ENCODE measurements at regions not wholly inside any gene's neighbourhood (a gene's known extent, or its start where the extent isn't known, plus 50 kb on each side); places are given as distances from the start of the nearest gene placed in this dataset.

- TF ChIP-seq, protein P1, sequence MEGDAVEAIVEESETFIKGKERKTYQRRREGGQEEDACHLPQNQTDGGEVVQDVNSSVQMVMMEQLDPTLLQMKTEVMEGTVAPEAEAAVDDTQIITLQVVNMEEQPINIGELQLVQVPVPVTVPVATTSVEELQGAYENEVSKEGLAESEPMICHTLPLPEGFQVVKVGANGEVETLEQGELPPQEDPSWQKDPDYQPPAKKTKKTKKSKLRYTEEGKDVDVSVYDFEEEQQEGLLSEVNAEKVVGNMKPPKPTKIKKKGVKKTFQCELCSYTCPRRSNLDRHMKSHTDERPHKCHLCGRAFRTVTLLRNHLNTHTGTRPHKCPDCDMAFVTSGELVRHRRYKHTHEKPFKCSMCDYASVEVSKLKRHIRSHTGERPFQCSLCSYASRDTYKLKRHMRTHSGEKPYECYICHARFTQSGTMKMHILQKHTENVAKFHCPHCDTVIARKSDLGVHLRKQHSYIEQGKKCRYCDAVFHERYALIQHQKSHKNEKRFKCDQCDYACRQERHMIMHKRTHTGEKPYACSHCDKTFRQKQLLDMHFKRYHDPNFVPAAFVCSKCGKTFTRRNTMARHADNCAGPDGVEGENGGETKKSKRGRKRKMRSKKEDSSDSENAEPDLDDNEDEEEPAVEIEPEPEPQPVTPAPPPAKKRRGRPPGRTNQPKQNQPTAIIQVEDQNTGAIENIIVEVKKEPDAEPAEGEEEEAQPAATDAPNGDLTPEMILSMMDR (IDR thresholded peaks at IDR 0.05 in 2 of 3, conservative IDR thresholded peaks at IDR 0.05 in 1 of 3; ENCODE audit: insufficient read depth in 2 of 3, low read depth in 1 of 3, low read length in 3 of 3): no peak
- TF ChIP-seq EZH2 (IDR thresholded peaks at IDR 0.05; ENCODE audit: borderline replicate concordance, low read depth, low read length): no peak
- no peak for TF ChIP-seq MAX (CRISPR knock-in tag; IDR thresholded peaks at IDR 0.05)
- no peak for TF ChIP-seq TCFL5 (CRISPR knock-in tag; conservative IDR thresholded peaks at IDR 0.05)
Observed at GRCh38 chr7:7306231-7306630, 123.9 kb downstream of the C1GALT1 start.

Data from K562 (cell line).